Forelimb muscle (tissue), 1 donor: ENCODE measurements at regions not wholly inside any gene's neighbourhood (a gene's known extent, or its start where the extent isn't known, plus 50 kb on each side); places are given as distances from the start of the nearest gene placed in this dataset.
"Not testable (repeated sequence)": the region's sequence is repeated elsewhere in the genome, so short reads cannot be mapped to it uniquely, and the experiment has no call there.

ENCODE experiments used
- DNase-seq: peaks from one replicate; pipeline ENCODE4 v3.0.0-alpha.2; 2013; ENCODE audit warnings: low read depth

DNA sequence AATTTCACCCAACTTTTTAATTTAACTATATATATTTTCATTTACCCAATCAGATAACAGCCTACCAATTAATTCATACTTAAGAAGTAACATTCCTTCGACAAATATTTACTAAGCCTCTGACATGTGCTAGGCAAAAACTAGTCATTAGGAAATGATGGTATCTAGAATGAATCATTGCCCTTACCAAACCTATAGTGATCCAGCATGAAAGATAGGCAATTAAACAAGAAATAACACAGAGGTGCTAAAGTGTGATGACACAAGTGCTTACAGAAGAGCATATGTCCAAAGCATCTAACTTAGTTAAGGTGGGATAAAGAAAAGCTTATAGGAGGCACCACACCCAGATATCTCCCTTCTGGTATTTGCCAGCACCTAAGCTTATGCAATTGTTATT is 166.5 kb upstream of the RASSF8 start:
- no peak for DNase-seq

DNA sequence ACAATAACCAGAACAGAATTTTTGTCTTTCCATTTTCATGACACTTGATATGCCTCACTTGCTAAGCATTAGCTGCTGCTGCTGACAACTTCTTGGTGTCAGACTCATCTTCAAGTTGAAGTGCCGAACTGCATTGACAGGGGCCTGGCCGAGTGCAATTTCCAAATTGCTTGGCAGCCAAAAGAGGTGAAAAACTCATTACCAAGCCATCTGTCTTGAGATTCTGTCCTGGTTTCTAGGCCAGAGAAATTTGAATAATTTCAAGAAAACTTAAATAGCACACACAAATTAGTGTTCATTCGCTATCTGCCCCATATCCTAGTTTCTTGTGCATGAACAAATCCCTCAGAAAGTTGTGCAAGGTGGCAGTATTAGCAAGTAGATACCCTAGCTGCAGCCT is 165.3 kb upstream of the RASSF8 start:
- no peak for DNase-seq

DNA sequence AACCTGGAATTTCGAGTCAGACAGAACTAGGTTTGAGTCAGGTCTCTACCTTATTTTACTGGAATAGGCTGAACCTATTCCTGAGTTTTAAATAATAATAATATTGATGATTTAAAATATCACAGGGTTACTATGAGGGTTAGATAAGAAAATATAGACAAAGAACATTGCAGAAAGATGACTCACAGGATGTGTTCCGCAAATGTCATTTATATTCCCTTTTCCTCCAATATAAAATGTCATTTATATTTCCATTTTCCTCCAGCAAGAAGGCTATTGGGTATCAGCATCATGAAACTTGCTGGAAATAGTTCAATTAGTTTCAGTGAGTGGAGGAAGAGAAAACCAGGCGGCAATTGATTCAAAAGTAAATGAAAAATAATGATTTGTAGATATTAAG is 163.9 kb upstream of the RASSF8 start:
- no peak for DNase-seq

DNA sequence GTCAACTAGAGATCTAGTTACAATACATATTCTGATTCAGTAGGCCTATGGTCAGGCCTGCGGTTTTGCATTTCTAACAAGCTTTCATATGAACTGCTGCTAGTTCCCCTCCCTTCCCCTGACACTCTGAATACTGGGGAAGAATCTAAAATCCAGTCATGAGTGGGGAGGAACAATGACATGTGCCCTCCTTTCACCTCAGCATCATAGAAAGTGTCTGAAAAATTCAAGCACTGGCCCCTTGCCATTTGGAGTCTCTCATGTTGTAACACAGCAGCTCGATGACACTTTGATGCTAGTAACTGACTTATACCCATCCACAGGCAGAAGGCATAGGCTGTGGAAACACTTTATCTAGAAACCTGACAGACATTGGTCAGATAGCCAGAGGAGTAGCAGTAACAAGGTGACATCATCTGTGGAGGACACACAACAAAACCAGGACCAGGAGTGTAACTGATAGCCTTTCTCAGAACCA is 161.9 kb upstream of the RASSF8 start:
- no peak for DNase-seq

DNA sequence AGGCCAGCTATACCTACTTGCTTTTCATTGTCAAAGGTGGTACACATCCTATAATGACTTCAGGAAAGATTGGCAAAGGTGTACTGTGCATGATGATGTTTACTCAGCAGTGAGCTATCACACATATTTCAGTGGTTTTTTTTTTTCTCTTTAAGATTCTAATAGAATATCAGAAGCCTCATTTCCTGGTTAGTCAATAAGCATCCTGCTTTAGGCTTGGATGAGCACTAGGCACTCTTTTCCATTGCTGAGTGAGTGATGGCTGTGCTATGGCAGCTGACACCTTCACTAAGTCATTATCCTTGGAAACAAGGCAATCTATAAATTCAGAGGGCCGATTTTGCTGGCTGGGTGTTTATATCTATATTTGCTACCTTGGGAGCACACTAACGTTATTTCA is 161.1 kb upstream of the RASSF8 start:
- DNase-seq: no peak

DNA sequence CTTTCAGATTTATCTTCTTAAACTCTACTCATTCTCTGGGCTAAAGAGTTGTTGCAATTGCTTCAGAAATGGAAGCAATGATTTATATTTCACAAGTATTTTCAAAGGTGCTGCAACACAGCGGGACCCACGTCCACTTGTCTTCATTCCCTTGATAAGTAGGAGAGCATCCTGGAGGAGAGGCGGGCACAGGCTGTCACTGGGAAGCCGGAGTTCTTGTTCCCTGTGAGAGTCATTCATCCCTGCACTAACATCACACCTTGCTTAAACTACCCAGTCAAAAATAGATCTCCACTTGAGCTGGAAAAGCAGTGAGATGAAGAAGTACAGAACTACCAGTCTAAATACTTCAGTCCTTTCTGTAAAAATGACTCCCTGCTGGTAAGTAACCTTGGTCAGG is 160.5 kb upstream of the RASSF8 start:
- DNase-seq: no peak

DNA sequence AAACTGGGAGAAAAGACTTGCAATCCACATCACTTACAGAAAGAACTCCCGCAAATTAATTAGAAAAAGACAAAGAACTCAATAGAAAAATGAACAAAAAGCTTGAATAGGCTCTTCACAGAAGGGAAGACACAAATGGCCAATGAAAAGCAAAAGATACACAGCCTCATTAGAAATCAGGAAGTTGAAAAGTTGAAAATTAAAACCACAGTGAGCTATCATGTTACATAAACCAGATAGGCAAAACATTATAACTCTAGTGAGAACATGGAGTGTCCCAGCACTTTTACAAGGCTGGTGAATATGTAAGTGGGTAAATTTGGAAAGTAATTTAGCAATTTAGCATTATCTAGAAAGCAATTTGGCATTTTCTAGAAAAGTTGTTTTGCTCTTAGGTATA is 158.4 kb upstream of the RASSF8 start:
- DNase-seq: no peak

DNA sequence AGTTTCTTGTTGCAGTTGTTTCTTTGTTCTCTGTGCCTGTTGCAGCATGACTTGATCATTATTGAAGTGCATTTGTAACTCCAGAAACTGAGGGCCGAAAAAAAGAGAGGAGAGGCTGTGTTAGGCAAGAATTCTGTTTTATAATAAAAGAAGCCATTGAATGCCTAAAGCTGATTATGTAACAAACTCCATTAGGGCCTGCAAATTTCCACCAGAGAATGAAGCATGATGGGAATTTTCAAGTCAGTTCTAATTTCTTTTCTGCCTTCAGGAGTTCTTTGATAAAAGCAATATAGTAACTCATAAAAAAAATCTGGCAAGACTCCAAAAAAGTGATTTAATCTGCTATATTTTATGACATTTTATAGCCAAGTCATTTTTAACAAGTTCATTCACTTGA is 156.7 kb upstream of the RASSF8 start:
- no peak for DNase-seq

DNA sequence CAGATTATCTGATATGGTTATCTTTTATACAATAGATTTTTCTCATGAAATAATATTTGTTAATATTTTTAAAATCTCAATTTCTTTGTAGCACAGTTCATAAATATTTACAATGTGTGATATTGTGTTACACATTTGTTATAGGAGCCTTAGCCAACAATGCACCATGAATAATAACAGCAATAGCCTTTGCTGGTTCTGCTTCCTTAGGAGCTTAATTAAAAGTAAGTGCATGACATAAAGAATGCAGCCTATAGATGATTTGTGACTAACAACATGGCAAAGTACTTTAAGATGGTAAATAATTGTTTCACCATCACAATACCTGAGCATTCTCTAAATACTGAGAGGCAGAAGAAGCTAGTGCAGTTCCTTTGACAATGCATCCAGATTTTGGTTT is 156.3 kb upstream of the RASSF8 start:
- no peak for DNase-seq

DNA sequence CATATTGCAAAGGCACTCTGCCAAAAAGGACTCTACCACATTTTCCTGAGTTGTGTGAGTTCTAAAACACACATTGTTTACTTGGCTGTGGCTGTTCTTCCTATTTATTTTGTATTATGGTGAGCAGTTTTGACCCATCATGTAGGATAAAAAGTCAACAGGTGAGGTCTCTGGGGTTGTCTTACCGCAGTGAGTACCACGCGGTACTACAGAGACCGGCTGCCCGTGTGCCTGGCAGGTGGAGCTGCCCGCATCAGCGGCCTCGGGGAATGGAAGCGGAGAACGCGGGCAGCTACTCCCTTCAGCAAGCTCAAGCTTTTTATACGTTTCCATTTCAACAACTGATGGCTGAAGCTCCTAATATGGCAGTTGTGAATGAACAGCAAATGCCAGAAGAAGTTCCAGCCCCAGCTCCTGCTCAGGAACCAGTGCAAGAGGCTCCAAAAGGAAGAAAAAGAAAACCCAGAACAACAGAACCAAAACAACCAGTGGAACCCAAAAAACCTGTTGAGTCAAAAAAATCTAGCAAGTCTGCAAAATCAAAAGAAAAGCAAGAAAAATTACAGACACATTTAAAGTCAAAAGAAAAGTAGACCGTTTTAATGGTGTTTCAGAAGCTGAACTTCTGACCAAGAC is 155.3 kb upstream of the RASSF8 start:
- not testable (repeated sequence) for DNase-seq

DNA sequence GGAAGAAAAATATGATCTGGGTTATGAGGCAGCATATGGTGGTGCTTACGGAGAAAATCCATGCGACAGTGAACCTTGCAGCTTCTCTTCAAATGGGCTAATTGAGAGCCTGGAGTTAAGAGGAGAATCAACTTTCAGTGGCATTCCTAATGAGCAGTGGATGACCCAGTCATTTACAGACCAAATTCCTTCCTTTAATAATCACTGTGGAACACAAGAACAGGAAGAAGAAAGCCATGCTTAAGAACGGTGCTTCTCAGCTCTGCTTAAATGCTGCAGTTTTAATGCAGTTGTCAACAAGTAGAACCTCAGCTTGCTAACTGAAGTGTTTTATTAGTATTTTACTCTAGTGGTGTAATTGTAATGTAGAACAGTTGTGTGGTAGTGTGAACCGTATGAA is 154.2 kb upstream of the RASSF8 start:
- not testable (repeated sequence) for DNase-seq

DNA sequence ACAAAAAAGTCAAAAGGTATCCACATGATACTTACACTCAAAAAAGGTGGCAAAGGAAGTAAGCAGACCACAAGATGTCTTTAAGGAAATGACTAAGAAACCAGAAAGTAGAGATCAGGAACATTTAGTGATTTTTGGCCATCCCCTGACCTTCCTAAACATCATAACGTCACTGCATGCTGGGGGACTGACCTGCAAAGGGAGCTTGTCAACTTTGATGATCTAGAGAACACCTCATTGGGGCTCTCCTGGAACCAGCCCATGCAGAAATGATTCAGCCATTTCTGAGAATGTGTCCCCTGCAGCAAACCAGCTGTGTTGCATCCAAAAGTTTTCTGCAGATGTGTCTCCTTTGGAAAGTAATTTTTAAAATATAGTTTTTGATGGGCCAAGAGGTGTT is 152.2 kb upstream of the RASSF8 start:
- no peak for DNase-seq

DNA sequence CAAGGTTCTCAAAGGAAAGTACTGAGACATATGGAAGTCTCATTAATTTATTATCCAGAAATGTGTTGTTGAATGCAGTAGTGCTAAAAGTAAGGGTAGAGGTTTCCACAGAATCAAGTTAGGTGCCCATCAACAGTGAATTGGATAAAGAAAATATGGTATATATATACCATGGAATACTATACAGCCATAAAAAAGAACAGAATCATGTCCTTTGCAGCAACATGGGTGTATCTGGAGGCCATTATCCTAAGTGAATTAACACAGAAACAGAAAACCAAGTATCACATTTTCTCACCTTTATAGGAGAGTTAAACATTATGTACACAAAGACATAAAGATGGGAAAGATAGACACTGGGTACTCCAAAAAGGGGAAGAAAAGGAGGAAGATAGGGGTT is 149.9 kb upstream of the RASSF8 start:
- DNase-seq: no peak

DNA sequence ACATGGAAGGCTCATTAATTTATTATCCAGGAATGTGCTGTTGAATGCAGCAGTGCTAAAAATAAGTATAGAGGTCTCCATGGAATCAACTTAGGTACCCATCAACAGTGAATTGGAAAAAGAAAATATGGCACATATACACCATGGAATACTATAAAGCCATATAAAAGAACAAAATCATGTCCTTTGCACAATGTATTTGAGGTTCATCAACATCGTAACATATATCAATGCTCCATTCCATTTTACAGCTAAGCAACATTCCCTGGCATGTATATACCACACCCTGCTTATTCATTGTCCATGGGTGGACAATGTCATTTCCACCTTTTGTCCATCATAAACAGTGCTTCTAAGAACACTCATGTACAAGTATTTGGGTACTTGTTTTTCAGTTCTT is 147.8 kb upstream of the RASSF8 start:
- DNase-seq: no peak

DNA sequence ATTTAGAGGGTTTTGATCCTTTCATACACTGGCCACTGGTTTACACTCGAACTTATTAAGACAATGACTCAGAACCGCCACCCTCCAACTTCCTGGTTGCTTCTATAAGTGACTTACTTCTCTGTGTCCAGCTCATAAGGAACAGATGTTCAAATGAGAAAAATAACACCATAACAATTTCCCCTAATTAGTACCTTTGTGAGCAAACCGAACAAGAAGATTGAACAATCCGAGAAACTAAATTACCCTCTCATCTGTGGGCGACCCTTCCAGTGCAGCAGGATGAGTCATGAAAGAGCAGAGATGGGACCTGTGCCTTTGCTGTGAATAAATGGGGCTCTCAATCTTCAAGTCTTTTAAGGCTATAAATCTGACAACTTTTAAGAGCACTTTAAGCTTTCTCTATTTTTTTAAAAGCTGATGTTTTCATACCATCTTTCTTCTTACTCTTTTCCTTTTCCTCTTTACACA is 146.8 kb upstream of the RASSF8 start:
- no peak for DNase-seq

DNA sequence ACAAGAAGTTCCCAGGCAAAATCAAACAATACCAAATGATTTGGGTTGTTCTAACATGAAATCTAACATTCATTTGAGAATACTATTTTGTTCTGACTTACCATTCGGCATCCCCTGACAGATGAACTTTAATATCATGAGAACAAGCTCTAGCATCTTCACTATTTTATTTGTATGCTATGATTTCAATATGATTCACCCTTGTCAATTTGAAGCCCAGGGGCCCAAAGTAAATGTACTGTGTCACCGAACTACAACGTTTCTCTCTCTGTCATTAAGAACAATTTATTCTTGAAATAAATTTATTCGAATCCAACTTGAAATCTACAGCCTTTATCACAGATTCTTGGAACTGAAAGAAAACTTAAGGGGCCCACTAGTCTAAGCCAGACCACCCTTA is 146.2 kb upstream of the RASSF8 start:
- DNase-seq: no peak

DNA sequence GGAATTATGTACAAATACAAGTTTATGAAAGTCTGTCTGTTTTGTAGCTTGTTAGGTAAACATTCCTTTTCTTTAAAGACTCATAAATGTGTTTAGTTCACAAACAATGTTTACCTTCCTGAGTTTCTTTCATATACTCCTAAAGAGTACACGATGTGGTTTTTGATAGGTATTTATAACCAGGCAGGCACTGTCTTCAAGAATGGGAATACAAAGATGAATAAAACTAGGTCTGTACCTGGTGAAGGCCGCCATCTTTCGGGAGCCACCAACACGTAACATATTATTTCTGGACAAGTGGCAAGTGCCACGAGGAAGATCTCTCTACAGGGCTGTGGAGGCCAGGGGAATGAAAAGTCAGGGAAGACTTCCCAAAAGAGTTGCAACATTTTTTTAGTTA is 144.6 kb upstream of the RASSF8 start:
- no peak for DNase-seq

DNA sequence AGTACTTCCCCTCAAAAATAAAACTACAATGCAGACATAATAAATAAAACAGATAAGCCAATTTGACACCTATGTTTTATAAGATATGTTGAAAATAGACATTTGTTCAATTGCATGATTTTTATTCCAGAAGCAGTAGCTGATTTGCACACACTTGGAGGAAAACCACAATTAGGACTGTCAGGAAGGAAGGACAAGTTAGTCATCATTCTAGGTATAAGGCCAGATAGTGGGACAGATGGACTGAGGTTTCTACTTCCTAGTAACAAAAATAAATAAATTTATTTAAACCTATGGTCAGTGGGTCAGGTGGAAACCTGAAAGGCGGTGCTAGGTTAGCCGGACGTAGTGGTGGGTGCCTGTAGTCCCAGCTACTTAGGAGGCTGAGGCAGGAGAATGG is 141.8 kb upstream of the RASSF8 start:
- no peak for DNase-seq

DNA sequence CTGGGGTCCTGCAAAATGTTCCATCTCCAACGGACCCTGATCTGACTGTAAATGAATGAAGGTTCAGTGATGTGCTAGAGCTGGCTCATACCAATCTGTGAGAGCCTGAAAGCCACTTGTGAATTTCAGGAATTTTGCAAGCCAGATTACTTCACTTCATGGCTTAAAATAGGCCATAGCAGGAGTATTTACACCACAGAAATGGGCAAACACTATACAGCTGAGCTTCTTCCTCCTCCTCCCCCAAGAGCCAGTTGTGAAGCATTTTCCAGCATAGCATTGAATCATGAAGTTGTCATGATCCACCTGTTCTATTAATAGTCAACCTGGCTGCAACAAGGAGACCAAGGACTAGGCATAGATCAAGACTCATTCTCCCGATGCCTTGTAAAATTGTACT is 141.3 kb upstream of the RASSF8 start:
- DNase-seq: no peak

DNA sequence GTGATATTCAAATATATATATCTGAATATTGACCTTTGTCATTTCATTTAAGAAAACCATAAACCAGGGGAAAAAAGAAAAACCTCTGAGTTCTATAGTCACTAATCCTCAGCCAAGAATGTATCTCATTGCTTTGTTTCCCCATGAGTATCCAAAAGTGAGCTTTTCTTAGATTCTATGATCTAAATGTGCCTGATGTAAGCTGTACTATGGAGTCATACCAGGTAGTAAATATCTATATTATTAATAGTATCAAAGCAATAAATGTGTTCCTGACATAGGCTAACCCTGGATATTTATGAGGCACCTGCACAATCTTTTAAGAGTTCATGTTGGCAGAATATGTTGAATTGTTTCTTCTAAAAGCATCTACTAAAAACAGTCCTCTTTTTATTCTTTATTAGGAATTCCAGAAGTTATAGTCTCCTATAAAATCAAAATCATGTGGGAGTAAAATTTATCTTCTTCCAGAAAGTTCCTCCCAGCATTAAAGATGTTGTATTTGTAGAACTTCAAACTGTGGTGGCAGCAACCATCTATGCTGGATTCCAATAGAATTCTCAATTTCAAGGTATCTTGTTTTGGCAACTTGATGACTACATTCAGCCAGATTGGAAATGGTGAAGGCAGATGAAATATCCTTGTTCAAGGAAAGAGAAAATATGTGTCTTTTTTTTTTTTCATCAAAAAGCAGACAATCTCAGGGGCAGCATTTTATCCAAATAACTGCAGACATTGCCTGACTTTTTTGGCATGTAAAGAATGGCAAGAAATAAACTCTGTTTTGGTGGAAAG is 139.7 kb upstream of the RASSF8 start:
- DNase-seq: no peak

DNA sequence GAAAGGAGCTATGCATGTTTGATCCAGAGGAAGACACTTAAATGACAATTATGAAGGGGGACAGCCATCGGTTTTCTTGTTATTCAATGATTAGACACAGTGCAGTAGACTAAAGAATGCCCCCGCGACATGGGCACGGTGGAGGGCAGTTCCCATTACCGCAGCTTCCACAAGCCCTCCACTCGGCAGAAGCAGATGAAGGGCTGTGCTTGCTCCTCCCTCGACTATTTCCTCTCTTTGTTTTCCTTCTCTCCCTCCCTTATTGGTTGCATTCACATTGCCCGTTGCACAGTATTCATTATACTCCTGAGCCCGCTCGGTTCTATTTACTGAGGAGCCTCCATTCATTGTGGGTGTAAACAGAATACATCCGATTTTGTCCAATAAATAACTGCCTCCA is 138.8 kb upstream of the RASSF8 start:
- no peak for DNase-seq

DNA sequence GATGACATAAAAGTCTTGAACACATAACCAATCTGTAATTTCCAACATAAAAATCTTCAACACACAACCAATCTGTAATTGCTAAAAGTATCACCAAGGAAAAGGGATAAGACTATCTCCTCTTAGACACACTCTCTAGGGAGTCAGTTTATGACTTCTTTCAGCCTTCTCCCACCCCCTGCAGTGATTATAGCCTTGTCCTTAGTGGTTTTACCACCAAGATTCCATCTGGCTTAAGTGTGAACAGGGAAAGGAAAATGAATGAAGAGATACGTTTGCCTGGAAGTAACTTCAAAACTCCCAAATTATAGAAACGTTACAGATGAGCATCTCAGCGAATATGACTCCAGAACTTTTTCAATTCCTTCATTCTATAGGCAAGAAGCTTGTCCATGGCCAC is 136.2 kb upstream of the RASSF8 start:
- DNase-seq: no peak

DNA sequence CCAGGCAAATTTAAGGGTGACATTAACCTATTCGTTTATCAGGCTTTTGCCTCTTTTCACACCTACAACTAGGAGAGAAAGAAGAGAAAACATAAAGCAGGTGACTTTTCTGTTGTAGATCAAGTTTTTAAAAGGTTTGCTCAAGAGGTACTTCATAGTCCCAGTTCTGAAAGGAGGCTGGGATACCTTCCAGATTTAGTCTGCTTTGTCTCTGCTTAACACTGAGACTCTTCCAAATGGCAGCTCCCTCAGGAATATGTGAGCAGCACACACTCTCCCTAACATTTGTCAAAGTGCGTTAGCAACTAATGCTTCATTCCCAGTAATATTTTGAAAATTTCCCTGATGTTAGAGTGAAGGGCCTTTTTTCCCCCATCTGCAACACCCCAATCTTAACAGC is 133.7 kb upstream of the RASSF8 start:
- peak; percentile 86 for DNase-seq

DNA sequence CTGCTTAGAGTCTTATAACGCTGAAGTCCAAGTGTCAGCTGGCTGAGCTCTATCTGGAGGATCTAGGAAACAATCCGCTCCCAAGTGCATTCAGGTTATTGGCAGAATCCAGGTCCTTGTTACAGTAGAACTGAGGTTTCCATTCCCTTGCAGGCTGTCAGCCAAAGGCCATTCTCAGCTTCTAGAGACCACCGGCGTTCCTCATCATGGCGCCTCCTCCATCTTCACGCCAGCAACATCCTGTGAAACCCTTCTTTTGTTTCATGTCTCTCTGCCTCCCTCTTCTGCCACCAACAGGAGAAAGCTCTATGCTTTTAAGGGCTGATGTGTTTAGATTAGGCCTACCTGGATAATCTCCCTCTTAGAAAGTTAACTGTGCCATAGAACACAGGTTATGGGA is 133.0 kb upstream of the RASSF8 start:
- peak; percentile 97 for DNase-seq
